ENCODE measurements at regions not wholly inside any gene's neighbourhood (a gene's known extent, or its start where the extent isn't known, plus 50 kb on each side); places are given as distances from the start of the nearest gene placed in this dataset.

DNA sequence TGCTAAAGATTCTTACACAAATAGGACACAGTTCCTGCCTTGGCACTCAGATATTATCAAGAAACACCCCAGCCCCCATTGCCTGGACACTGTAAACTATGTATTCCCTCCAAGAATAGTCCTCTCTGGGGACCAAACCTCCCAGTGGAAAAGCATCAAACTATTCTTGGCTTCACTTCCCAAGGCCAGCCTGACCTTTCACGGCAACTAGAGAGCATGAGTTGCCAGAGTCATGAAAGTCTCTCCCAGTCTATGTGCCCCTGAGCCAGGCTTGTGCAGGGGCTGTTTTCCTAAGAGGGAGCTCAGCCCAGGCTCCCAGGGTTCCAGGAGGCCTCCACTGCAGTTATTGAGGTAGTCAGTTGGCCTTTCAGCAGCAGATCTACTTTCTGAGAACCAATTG is 251.9 kb upstream of the TGFBR2 start:
- DNase-seq (ENCODE audit: low read depth in 1 of 2, low spot score in 1 of 2) = no peak

GRCh38 chr3:30354972-30355371 is 251.4 kb upstream of the TGFBR2 start:
- no peak for DNase-seq (ENCODE audit: low read depth in 1 of 2, low spot score in 1 of 2)

GRCh38 chr3:30355622-30356021 is 250.8 kb upstream of the TGFBR2 start:
- no peak for DNase-seq (ENCODE audit: low read depth in 1 of 2, low spot score in 1 of 2)

DNA sequence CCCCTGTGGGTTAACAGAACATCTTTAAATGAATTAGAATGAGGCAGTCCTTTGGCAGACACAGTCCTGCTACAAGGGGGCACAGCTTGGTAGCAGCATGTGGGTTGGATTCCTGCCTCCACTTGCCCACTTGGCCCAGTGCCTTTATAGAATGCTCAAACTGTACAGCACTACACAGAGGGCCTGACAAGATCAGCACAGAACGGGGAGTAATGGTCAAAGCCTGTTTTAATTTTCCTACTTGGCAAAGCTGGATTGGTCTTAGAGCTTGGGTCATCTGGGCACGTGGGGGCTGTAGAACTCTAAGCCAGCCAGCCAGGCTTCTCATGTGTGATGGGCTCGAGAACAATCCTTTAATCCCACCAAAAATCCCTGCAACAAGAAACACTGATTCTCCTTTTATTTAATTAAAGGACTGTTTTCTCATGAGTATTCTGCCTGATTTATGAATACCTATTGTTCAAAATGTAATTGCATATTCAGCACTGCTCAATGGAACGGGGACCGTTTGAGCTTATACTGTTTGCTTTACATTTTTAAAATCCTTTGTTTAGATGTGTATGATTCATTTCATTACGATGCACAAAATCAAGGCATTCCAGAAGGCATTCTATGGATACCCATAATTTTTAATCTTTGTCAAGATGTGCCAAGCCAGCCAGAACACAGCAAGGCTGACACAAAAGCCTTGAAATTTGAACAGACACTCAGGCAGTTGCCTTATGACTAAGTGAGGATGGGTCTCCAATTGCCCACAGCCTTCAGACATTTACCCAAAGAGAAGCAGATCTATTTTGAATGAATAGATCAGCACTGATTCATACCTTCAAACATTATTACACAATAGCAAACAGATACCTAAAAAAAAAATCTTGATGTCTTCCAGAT is 249.3 kb upstream of the TGFBR2 start:
- no peak for DNase-seq (ENCODE audit: low read depth in 1 of 2, low spot score in 1 of 2)

DNA sequence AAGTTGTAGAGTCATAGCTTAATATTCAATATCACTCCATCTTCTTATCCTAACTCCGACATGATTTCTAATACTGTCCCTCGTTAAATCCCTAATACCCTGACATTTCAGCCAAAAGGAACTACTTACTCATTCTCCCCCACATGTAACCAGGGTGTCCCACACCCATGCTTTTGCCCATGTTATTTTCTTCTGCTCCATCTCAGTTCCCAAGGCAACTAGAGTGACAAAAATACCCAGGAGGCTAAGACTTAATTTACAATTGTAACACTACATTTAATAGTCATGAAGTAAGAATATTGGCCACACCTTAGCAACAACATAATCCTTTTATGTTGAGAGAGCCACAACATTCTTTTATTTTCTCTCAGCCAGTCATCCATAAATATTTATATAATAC is 248.5 kb upstream of the TGFBR2 start:
- no peak for DNase-seq (ENCODE audit: low read depth in 1 of 2, low spot score in 1 of 2)

DNA sequence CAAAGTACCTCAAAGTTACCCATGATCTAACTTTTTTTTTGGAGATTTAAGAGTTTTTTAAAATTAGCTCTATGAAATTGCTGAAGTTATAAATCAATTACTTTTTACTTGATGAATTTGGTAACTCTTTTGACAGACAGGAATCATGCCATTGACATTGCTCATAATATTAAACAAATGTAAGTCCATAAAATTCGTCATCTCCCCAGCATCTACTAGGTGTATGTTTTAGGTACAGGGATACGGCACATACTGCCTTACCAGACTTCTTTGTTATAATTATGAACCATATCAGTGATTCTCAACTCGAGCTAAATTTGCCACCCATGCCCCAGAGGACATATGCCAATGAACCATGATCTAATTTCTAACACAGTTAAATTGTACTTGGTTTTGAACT is 247.5 kb upstream of the TGFBR2 start:
- DNase-seq (ENCODE audit: low read depth in 1 of 2, low spot score in 1 of 2) = no peak

DNA sequence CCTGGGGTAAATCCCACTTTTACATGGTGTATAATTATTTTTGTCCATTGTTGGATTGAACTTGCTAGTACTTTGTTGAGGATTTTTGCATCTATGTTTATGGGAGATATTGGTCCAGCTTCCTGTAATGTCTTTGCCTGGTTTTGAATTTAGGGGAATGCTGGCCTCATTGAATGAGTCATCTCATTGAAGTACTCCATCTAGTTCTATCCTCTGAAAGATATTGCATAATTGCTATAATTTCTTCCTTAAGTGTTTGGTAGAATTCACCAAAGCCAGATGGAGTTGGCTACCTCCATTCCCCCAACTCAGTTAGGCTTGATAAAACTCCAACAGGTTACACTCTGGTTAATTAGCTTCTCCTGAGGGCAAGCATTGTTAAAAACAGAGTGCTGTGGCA is 237.4 kb upstream of the TGFBR2 start:
- DNase-seq (ENCODE audit: low read depth in 1 of 2, low spot score in 1 of 2) = no peak

DNA sequence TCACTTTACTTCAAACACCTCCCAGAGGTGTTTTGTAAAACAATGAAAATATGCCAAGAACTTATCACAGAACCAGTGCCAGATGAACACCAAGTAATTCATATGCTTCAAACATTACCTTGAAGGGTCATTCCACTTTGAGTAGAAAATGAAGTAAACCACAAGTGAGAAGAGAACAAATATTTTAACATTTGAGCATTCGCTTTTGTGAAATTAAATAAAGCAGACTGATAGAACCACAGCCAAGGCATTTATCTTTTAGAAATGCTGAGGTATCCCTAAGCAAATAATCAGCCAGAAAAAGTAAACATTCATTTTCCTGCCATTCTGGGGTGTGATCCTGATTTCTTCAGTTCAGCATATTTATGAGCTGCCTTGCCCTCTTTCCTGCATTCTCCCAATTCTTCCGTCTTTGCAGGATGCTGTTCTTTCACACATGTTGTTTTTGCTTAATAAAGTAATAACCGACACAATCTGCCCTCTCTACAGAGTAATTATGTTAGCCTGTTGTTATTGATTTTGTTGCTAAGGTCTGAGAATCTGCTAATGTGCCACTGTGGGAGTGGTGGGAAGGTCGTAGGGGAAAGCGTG is 235.6 kb upstream of the TGFBR2 start:
- no peak for DNase-seq (ENCODE audit: low read depth in 1 of 2, low spot score in 1 of 2)

DNA sequence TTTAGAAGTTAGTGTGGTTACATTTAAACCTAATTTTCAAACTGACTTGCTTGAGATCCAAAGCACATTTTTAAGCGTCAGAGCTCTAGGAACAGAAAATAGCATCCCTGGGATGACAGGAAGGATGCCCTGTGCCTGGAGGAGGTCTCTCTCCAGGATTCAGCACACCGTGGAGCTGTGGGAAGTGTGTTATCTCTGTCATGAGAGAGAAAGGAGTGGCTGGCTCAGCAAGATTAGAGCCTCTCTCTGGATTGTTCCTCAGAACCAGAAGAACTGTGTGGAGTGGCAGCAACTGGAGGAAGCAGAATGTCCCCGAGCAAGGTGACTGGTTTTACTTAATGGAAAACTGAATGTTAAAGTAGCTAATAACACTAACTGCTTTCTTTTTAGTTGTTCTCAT is 233.6 kb upstream of the TGFBR2 start:
- no peak for DNase-seq (ENCODE audit: low read depth in 1 of 2, low spot score in 1 of 2)

DNA sequence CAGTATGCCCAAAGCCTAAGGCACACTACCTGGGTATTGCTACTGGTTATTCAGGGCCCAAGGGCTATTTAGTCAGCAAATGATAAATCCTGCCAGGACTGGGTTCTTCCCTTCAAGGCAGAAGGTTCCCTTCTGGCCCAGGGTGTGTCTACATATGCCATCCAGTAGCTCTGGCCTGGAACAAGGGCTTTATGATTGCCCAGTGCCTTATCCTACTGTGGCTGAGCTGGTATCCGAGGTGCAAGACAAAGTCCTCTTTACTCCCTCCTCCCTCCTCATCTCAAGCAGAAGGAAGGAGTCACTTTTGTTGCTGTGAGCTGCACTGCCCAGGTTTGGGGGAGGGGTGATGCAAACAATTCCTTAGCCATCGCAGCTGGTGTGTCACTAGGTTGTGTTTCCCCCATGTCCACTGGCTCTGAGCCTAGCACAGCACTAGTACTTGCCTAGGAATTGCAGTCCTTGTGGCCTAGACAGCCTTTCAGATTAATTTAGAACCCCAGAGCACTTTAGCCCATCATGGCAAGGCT is 221.8 kb upstream of the TGFBR2 start:
- no peak for DNase-seq (ENCODE audit: low read depth in 1 of 2, low spot score in 1 of 2)

- no peak for DNase-seq (ENCODE audit: low read depth in 1 of 2, low spot score in 1 of 2)
These were observed 213.3 kb upstream of the TGFBR2 start for GRCh38 chr3:30393079-30393478.

DNA sequence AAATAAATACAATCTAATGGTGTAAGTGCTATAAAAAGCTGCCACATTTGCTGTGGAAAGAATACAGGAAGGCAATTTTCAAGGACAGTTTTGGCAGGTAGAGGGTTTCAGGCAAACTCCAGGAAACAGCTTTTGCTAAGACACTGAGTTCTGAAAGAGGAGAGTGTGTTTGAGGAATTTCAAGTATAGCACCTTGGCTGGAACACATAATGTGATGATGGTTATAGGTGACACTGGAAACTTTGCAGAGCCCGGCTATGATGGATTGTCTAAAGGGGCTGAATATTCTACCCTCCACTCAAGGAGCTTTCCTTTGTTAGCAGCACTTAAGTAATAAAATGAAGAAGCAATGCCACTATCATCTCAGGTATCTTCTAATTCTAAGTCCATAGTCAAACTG is 209.4 kb upstream of the TGFBR2 start:
- DNase-seq (ENCODE audit: low read depth in 1 of 2, low spot score in 1 of 2) = no peak

GRCh38 chr3:30399394-30400181 is 206.8 kb upstream of the TGFBR2 start:
- DNase-seq (ENCODE audit: low read depth in 1 of 2, low spot score in 1 of 2) = no peak

DNA sequence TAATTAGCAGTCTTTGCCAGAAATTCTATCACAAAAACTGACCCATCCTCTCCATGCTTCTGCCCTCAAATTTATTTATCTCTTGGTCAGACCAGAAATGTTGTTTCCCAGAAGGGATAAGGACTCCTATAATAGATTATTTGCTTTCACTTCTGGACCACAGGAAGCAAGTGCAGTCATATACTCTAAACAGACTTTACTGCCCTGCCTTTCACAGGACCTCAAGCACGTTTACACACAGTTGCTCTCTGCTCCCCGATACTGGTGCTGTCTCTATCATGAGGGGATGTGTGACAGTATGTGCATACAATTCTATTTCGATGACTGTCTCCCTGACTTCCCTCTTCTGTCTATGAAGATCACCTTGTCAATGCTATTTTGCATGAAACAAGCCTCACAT is 205.5 kb upstream of the TGFBR2 start:
- no peak for DNase-seq (ENCODE audit: low read depth in 1 of 2, low spot score in 1 of 2)

DNA sequence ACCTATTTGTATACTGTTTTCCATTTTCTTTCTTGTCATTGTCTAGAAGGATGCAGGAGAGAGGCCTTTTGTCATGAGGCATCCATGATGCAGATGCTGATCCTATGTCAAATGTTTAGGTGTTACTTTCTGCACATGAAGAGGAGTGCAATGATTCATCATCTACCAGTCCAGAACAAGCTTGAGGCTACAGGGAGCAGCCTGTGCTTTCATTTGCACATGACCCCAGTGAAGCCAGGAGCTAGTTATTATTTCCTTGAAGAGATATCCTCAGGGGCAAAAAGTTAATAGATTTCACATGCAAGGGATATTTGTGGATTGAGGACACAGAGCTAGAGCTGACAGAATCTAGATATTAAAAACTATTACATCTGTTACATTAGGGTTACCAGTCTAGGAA is 204.4 kb upstream of the TGFBR2 start:
- DNase-seq (ENCODE audit: low read depth in 1 of 2, low spot score in 1 of 2) = no peak

DNA sequence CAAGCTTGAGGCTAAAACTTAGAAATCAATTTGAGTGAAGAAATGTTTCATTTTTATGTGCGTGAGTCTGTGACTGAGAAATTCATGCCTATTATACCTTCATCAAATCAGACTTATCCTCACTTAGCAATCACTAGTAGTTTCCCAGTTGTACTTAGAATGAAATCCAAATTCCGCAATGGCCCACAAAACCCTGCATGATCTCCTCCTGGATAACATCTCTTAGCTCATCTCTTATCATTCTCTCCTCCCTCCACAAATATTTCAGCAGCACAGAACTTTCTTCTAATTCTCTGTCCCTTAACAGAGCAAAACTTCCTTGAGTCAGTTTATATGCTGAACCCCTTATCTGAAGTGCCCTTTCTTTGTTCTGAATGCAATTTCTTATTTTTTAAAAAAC is 198.8 kb upstream of the TGFBR2 start:
- no peak for DNase-seq (ENCODE audit: low read depth in 1 of 2, low spot score in 1 of 2)

DNA sequence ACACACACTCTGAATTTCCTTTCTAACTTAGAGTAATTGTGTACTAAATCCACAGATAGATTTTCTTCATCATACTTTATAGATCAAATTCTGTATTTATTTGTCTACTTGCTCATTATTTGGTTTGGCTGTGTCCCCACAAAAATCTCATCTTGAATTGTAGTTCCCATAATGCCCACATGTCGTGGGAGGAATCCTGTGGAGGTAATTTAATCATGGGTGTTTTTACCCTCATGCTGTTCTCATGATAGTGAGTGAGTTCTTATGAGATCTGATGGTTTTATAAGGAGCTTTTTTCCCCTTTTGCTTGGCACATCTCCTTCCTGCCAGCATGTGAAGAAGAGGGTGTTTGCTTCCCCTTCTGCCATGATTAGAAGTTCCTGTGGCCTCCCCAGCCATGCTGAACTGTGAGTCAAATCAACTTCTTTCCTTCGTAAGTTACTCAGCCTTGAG is 198.3 kb upstream of the TGFBR2 start:
- DNase-seq (ENCODE audit: low read depth in 1 of 2, low spot score in 1 of 2) = no peak

- no peak for DNase-seq (ENCODE audit: low read depth in 1 of 2, low spot score in 1 of 2)
These were observed 188.0 kb upstream of the TGFBR2 start for GRCh38 chr3:30418443-30418842.

DNA sequence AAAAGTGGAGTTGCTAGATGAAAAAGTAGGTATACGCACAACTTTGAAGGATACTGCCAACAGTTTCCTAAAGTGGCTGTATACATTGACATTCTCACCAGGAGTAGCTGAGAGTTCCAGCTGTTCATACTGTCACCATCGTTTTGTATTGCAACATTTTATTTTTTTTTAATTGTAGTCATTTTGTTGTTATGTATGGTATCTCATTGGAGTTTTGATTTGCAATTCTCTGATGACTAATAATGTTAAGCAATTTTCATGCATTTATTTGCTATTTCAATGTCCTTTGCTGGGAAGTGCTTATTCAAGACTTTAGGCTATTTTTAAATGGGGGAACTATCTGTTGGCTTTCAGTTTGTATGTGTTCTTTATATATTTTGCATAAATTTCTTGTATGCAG is 185.1 kb upstream of the TGFBR2 start:
- DNase-seq (ENCODE audit: low read depth in 1 of 2, low spot score in 1 of 2) = no peak

DNA sequence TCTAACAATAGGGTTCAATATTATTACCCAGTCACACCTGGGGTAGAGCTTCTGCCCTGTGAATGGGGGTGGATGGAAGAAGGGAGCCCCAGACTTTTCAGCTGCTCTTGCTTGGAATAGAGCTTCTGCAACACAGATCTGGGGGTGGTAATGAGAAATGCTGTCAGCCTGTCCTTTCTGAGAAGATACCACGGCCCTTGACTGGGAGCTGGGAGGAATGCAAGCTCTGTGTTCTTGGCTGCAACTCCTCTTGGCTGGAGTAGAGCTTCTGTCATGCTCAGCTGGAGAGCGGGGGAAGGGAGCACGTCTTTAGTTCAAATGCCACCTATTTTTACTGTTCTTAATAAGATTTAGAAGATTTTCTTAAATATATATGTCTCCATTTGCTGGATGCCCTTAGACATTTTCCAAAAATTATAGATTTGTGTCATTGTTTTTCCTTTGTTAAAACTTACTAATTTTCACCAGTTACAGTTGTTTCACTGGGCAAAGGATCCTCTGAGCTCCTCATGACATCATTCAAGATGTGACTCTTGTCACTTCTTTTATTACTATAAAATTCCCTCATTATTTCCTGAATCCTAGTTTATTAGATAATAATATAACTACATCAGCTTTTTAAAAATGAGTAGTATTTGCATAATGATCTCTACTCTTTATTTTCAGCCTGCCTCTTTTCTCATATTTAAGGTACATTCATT is 180.0 kb upstream of the TGFBR2 start:
- DNase-seq (ENCODE audit: low read depth in 1 of 2, low spot score in 1 of 2) = no peak

GRCh38 chr3:30428251-30428650 is 178.2 kb upstream of the TGFBR2 start:
- no peak for DNase-seq (ENCODE audit: low read depth in 1 of 2, low spot score in 1 of 2)

All from activated T-helper 1 cell treated with anti-CD3 and anti-CD28 coated beads, Interleukin-2, amount 50 U/mL, for 16 hours (primary cell).